Stomach (tissue), 4 donors: ENCODE measurements at regions not wholly inside any gene's neighbourhood (a gene's known extent, or its start where the extent isn't known, plus 50 kb on each side); places are given as distances from the start of the nearest gene placed in this dataset.

Experiments
- CTCF ChIP-seq, 7 experiments: fragments of 450-650 bp in 4 of 7; fragments of 200-600 bp in 3 of 7; sonication (generic) in 3 of 7; IDR thresholded peaks; one replicate each; pipeline ENCODE4 v1.5.1; 2016 to 2019; ENCODE audit warnings: antibody characterized with exemption in 7 of 7, control low read depth in 2 of 7, mild to moderate bottlenecking in 1 of 7
- EP300 ChIP-seq: sonication (generic); formaldehyde crosslinking; IDR thresholded peaks from one replicate; pipeline ENCODE4 v1.6.1; 2017; ENCODE audit warnings: antibody characterized with exemption
- POLR2AphosphoS5 ChIP-seq, 3 donors: sonication (generic); formaldehyde crosslinking; IDR thresholded peaks; one replicate each; pipeline ENCODE4 v1.6.1; 2016; ENCODE audit warnings: antibody characterized with exemption in 3 of 3

- TF ChIP-seq CTCF (IDR thresholded peaks at IDR 0.05): no peak
- TF ChIP-seq POLR2AphosphoS5 (IDR thresholded peaks at IDR 0.05): no peak
- no peak for TF ChIP-seq EP300
Observed at GRCh38 chr15:67972377-67972776, 81.7 kb upstream of the PIAS1 start.
